ENCODE measurements at regions not wholly inside any gene's neighbourhood (a gene's known extent, or its start where the extent isn't known, plus 50 kb on each side); places are given as distances from the start of the nearest gene placed in this dataset.
A peak's percentile ranks its signal among the peaks of the same experiment; 100 is the strongest.

GRCh38 chr1:29519108-29519787 is 282.9 kb downstream of the PTPRU start:
- no peak for DNase-seq

GRCh38 chr1:29518183-29518835 is 282.0 kb downstream of the PTPRU start:
- no peak for DNase-seq

DNA sequence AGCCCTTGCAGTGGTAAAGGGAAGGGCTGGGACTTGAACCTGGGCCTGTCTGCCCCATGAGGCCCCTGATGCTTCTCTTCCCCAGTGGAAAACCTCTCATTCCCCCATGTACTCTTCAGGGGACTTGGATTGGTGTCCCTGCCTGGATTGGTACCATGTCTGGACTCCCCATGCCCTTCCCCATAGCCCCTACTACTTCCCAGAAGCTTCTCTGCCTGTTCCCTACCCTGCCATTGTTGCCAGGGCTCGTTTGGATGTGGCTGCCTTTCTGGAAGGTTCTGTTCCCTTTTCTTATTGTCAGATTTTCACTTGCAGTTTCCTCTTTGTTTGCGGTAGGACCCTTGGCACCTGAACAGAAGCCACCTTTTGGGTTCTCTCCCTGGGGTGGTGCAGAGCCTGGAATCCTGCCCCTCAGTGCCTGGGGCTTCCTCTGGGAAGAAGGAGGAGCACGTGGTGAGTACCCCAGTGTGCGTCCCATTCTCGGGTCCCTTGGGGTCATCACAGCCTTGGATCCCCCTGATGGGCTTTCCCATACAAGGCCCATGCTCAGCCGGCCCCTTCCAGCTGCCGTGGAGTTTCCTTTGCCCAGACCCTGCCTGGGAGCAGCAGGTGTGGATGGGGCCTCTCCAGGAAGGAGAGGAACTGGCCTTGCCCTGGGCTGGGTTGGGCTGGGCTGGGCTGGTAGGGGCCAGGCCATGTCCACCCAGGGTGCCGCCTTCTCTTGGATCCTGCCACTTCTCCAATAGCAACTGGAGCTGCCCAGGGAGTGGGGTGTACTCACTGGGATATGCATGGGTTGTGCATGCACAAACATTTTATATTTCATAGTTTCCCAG is 281.1 kb downstream of the PTPRU start:
- no peak for DNase-seq

DNA sequence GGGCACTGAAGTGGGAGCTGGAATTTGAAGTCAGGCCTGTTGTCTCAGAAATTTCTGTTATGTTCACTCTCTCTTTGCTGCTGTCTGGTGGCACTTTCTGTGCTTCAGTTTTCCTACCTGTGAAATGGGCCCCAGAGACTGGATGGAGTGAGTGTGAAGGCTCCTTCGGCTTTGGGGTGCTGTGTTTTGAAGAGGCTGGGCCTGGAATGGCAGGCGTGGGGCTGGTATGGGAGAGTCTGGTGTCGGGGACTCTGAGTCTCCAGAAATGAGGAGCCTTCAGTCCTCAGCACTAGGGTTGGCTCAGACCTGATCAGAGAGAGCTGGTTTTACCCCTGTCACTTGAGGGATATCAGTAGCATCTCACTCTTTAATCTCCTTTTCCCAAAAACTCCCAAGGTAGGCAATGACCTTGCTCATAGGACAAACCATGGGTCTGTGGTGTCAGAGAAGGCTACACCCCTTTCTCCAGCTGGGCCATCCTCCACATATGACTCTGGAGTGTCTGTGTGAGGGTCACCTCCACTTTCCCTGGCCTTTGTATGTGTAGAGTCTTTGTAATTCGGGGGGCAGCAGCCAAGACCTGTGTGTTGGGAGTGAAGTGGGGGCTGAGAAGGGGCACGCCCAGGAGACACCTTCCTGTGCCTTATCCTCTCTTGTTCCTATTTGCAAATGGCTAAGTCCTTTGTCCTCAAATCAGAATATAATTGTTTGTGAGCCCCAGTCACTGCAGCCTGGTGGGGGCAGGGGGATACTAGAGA is 279.9 kb downstream of the PTPRU start:
- DNase-seq = no peak

DNA sequence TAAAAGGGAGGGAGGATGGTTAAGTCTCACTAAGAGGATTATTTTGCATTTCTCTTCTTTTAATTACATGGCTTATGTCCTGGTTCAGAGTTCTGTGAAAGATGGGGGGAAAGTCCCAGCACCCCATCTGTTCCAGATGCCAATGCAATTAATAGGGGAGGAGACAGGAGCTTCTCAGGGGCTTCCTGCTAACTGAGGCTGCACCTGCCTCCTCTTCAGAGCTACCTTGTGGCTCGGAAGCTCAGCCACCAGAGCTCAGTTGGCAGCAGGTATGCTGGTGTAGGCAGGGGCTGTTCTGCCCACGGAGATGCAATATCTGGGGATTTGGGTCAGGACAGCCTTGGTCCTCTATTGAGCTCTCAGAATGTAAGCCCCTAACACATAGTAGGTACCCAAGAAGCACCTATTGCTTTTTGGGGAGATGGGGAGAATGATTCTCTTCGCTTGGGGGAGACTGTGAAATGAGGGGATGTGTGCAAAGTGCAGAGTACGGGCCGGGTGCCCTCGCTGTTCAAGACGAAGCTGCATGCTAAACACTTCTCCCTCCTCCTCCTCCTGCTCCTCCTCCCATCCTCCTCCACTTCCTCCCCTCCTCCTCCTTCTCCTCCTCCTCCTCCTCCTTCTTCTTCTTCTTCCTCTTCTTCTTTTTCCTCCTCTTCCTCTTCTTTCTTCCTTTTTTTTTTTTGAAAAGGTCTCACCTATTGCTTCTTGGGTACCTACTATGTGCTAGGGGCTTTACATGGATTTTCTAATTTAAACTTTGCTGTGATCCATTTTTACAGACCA is 279.0 kb downstream of the PTPRU start:
- no peak for DNase-seq

DNA sequence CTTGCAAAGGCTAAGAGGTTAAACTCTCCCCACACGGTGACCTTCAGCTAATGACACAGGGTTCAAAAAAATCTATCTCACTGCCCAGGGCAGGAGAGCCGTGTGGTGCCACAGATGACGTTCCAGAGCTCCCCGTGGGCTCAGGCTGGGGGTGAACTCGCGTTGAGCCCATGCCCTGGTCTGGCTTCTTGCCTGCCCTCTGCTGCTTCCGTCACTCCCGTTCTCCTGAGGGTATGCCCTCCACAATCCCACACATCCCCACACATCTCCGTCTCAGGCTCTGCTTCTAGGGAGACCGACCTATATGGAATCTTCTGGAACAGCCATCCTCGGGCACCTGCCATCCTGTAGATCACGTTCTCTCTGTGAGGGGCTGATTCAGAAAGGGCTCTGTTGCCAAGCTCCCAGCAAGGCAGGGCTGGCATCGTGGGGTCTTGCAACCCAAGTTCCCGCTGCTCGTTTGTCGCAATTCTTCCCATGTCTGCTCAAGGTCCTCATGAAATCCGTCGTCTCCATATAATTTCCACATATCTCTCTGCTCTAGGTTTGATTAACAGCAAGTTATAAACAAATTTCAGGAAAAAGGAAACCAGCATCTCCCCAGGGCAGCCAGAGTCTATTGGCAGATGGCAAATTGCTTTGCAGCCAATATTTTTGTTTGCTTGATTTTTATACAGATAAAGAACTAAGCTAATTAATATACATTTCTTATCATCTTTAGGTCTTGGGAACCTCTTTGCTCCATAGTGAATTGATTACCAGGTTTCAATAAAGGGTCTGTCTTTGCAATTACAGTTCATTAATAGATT is 278.2 kb downstream of the PTPRU start:
- DNase-seq = no peak

GRCh38 chr1:29513357-29513756 is 277.0 kb downstream of the PTPRU start:
- no peak for DNase-seq

- DNase-seq = no peak
These were observed 275.1 kb downstream of the PTPRU start for GRCh38 chr1:29511436-29511835.

DNA sequence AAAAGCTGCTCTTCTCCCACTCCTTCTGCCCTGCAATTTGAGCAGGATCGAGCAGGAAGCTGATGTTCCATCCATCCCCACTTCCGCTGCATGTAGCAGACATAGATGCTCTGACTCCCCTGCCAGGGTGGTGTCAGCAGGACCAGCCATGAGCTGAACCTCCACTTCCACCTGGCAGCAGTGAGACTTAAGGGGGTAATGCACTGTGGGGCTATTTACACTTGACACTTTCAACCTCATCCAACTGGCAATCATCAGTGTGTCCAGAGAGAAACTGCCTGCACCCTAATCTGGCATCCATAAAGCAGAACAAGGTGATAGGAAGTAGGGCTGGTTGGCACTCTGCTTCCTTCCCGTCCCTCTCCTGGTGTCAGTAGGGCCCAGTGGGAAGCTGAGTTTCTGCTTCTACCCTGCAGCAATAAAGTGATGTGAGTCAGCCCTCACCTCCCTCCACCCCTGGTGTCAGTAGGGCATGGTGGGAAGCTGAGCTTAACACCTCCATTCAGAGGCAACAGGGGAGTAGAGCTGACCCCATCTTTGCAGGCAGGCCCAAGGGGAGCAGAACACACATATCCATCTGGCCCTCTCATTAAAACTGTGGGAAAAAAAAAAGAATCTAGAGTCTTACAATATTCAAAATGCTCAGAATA is 272.3 kb downstream of the PTPRU start:
- DNase-seq = no peak

DNA sequence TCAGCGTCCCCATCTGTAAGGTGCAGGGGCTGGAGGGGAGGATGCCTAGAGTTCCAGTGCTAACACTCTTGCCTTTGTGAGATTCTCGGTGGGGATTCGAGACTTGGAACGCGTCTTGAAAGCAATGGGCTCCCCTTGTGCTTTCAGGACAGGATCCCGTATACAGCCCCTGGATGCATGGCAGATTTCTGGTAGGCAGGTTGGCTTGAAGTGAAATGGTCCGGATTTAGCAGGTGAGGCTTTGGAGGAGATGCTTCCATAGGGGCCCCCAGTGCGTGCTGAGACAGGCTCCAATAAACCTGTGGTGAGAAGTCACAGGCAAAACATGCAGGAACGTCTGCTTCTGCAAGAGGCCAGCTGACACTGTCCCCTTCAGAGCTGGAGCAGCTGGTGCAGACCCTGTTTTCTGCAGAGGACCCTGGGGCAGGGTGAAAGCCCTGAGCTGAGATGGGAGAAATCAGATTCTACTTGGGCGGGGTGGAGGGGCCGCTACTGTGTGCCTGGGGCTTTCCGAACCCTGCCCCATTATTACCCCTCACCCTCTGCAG is 270.4 kb downstream of the PTPRU start:
- no peak for DNase-seq

DNA sequence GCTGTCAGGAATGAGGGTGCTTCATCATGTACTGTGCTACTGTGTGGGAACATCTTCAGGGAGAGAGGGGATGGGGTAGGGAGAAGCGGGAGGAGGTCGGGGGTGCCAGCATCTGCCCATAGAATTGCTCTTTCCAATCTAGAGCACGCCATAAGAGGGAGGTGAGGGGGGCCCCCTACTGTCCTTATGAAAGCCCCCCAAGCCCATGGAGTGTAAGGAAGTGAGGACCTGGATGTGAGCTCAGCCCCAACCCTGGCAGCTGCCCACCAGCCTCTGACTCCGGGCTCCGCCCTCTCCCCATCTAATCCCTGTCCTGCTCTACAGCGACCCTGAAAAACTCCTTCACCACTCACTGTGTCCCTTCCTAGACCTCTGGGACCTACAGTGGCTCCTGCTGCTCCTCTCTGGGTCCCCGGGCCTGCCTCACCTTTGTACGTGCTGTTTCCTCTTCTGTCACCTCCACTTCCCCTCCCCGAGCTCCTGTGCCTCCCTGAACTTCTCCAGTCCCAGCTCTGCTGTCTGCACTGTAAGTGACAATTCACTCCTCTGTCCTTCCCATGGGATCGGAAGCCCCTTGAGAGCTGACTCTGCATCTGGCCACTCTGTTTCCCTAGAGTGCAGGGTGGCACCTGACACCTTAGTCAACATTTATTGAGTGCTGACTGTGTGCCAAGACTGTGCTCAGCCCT is 269.4 kb downstream of the PTPRU start:
- DNase-seq = no peak

DNA sequence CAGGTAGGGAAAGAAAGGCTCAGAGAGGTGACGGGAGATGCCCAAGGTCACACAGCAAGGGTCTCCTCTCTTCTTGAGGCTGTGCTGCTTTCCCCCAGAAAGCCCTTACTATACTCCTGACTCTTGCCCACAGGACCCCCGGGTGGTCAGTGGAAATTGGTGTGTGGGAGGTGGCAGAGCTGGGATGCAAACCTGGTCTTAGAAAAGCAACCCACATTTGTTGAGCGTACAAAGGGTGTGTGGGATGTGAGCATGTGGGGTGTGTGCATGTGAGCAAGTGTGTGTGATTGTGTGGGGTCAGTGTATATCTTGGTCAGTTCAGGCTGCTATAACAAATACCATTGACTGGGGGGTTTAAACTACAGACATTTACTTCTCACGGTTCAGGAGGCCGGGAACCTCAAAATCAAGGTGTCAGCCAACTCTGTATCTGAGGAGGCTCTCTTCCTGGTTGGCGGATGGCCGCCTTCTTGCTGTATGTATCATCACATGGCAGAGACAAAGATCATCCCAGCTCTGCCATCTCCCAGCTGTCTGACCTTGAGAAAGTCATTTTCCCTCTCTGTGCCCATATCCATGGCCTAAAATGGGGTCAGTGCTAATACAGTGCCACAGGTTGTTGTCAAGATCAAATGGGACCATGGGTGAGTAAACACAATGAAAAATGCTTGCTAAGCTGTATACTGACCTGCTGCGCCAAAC is 268.5 kb downstream of the PTPRU start:
- no peak for DNase-seq

DNA sequence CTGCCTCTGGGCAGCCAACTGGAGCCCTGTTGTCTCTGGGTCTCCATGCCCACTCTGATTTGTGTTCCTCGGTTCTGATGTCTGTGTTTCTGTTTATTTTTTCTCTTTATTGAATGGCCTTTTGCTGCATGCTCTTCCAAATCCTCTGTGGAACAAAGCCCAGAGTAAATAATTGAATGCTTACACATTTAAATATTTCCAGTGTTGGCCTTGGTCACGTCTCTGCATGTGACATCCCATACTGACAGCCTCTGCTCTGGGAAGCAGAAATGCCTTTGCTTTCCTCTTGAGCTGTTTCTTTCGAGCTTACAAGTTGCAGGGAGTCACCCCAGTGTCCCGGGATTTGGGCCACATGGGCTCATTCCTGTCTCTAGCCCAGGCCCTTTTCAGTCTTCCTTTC is 267.9 kb downstream of the PTPRU start:
- DNase-seq = no peak

DNA sequence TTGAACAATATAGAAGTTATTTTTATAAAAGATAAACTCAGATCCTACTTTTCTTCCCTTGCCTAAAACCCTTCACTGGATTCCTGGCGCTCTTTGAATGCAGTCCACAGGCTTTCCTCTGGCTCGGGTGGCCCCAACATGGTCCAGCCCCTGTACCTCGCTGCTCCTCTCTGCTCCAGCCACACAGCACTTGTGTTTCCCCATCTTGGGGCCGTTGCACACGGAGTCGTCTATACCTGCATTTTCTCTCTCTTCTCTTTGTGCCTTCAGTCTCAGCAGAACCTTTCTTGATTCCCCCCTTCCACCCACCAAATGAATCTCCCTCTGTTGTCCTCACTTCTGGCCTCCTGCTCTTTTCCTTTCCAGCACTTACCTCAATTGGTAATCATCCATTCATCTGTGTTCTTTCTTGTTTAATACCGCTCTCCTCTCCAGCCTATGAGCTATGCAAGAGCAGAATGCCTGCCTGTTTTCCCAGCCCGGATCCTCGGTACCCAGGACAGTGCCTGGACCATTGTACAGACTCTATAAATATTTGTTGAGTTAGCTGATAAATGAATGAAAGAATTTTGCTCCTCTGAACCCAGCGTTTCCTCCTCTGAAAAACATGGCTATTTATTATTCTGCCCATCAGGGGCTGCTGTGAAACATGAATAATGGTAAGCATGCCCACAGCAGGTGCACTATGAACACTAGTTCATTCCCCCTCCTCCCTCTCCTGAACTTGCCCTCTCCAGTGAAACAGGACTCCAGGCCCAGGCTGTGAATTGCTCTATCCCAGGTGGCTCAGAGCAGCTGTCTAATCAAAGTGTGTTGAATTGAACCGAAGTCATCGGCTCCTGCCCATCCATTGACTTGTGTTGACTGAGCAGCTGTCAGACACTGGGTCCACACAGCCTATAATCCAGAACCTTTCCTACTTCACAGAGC is 266.9 kb downstream of the PTPRU start:
- peak; percentile 67 for DNase-seq

- no peak for DNase-seq
These were observed 266.0 kb downstream of the PTPRU start for GRCh38 chr1:29502225-29502910.

- DNase-seq = no peak
These were observed 265.1 kb downstream of the PTPRU start for GRCh38 chr1:29501227-29501976.

GRCh38 chr1:29500651-29501050 is 264.3 kb downstream of the PTPRU start:
- DNase-seq = no peak
